Colonic mucosa (tissue), 4 donors: ENCODE measurements at regions not wholly inside any gene's neighbourhood (a gene's known extent, or its start where the extent isn't known, plus 50 kb on each side); places are given as distances from the start of the nearest gene placed in this dataset.

Experiments used
- DNase-seq: peaks from one replicate; pipeline ENCODE4 v3.0.0-alpha.2; 2020
- H3K27ac ChIP-seq: fragments of 200-600 bp; one replicate; pipeline ENCODE4 v1.8.0; 2021
- H3K27me3 ChIP-seq: fragments of 200-600 bp; one replicate; pipeline ENCODE4 v1.8.0; 2021
- H3K36me3 ChIP-seq: fragments of 200-600 bp; one replicate; pipeline ENCODE4 v1.8.0; 2021
- H3K4me1 ChIP-seq: fragments of 200-600 bp; one replicate; pipeline ENCODE4 v1.8.0; 2021; ENCODE audit warnings: mild to moderate bottlenecking
- H3K4me3 ChIP-seq: fragments of 200-600 bp; one replicate; pipeline ENCODE4 v1.8.0; 2021
- H3K9ac ChIP-seq, 2 donors: one replicate each; pipeline ENCODE4 v1.7.0; 2013; ENCODE audit warnings: control low read depth in 2 of 2, low read depth in 2 of 2, low read length in 2 of 2
- H3K9me3 ChIP-seq: fragments of 200-600 bp; one replicate; pipeline ENCODE4 v1.8.0; 2021
- CTCF ChIP-seq: fragments of 200-600 bp; IDR thresholded peaks from one replicate; pipeline ENCODE4 v1.8.0; 2022; ENCODE audit warnings: antibody characterized with exemption, mild to moderate bottlenecking
- intact Hi-C: fragments of 100-400 bp; cut with DNase I; formaldehyde crosslinking; loops from one replicate; pipeline ENCODE4 v1.14.1; 2022
- donor health status: healthy.
- donor health status: DM: no; HTN: no; CAD: no.
- donor health status: DM: no; HTN: no; CAD: no.

DNA sequence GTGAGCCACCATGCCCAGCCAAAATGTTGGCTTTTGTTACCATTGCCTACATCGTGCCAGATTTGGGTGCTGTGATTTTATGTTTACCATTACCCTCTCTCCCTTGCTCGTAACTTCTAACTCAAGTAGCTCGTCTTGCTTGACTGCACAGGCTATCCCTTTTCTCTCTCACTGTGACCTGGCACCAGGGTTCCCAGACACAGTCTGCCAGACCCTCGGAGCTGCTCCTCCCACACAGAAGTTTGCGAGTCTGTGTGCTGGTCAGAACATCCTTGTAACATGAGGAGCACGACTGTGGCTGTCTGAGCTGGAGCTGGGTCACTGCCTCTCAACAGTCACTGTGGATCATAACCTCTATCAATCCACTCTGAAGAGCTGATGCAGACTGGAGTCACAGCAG, 152.5 kb upstream of the ACKR3 start:
- DNase-seq: no peak
- intact Hi-C loops: no loop called here
- H3K9ac ChIP-seq: no peak overlapping the region
- no peaks in the 10 kb centered on the region for H3K9me3 ChIP-seq
- H3K27me3 ChIP-seq: no peaks in the 10 kb centered on the region
- no peaks in the 10 kb centered on the region for H3K36me3 ChIP-seq
- no peak for TF ChIP-seq CTCF
- H3K27ac ChIP-seq: no peak overlapping the region
- H3K4me1 ChIP-seq: no peaks in the 10 kb centered on the region
- no peak overlapping the region for H3K4me3 ChIP-seq

GRCh38 chr2:236430584-236430983, 139.0 kb upstream of the ACKR3 start:
- H3K4me1 ChIP-seq: no peaks in the 10 kb centered on the region
- no peak overlapping the region for H3K27ac ChIP-seq
- H3K36me3 ChIP-seq: no peaks in the 10 kb centered on the region
- H3K9me3 ChIP-seq: no peaks in the 10 kb centered on the region
- no peak for DNase-seq
- no peak overlapping the region for H3K4me3 ChIP-seq
- no peaks in the 10 kb centered on the region for H3K27me3 ChIP-seq
- intact Hi-C loops: no loop called here
- no peak overlapping the region for H3K9ac ChIP-seq
- TF ChIP-seq CTCF: no peak

DNA sequence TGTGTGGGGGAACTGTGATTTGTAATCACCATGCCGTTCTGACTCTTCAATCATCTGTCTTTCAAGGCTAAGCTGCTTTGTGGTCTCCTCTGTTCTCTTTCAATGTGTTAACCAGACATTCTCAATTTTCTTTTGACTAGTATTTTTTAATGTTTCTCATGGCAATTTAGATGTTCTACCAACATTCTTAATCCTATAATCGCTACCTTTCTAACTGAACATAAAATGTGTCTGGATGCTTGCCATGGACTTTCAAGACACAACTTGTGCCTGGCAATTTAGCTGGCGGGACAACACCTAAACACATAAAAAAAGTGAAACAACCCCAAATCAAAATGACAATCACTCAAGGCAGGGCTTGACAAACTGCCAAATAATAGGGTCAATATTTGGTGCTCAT, 135.0 kb upstream of the ACKR3 start:
- intact Hi-C loops: no loop called here
- Histone ChIP-seq H3K27ac (no peak overlapping the region), H3K9ac (no peak overlapping the region), H3K4me1 (no peaks in the 10 kb centered on the region), H3K36me3 (no peaks in the 10 kb centered on the region), H3K9me3 (no peaks in the 10 kb centered on the region), H3K4me3 (no peak overlapping the region), H3K27me3 (no peaks in the 10 kb centered on the region)
- no peak for DNase-seq
- no peak for TF ChIP-seq CTCF

GRCh38 chr2:236440110-236440881, 129.3 kb upstream of the ACKR3 start:
- Histone ChIP-seq H3K36me3 (no peaks in the 10 kb centered on the region), H3K9ac (no peak overlapping the region), H3K27me3 (no peaks in the 10 kb centered on the region), H3K4me1 (no peaks in the 10 kb centered on the region), H3K4me3 (no peak overlapping the region), H3K9me3 (no peaks in the 10 kb centered on the region), H3K27ac (no peak overlapping the region)
- DNase-seq: no peak
- intact Hi-C loops: no loop called here
- TF ChIP-seq CTCF: no peak

DNA sequence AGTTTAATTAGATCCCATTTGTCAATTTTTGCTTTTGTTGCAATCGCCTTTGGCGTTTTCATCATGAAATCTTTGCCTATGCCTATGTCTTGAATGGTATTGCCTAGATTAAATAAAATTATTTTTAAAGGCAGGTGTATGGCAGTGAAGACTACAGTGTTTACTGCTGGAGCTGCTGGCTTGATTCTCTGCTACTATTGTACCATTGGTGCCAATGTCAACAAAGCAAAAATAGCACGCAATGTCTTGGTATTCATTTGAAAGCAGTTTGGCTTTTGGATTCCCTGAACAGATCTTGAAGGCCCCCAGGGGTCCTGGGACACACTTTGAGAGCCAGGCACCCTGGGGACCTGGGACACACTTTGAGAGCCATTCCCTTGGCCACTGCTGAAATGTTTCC, 125.4 kb upstream of the ACKR3 start:
- Histone ChIP-seq H3K36me3 (no peaks in the 10 kb centered on the region), H3K4me3 (no peak overlapping the region), H3K9ac (no peak overlapping the region), H3K27ac (no peak overlapping the region), H3K9me3 (no peaks in the 10 kb centered on the region), H3K4me1 (no peaks in the 10 kb centered on the region), H3K27me3 (no peaks in the 10 kb centered on the region)
- DNase-seq: no peak
- TF ChIP-seq CTCF: no peak
- intact Hi-C loops: no loop called here
